Thyroid gland (tissue), 4 donors: ENCODE measurements at regions not wholly inside any gene's neighbourhood (a gene's known extent, or its start where the extent isn't known, plus 50 kb on each side); places are given as distances from the start of the nearest gene placed in this dataset.

Experiments
- DNase-seq, 2 donors: peaks; one replicate each; pipeline ENCODE4 v3.0.0-alpha.2; 2019
- H3K27ac ChIP-seq, 3 donors: fragments of 200-600 bp; sonication (generic); 1 replicate in 2 of 3; 2 replicates in 1 of 3; pipeline ENCODE4 v1.5.1; 2016 to 2019; ENCODE audit warnings: mild to moderate bottlenecking in 1 of 3, moderate library complexity in 1 of 3
- H3K27me3 ChIP-seq: fragments of 200-600 bp; sonication (generic); one replicate; pipeline ENCODE4 v1.5.1; 2019
- H3K36me3 ChIP-seq, 2 donors: fragments of 200-600 bp; sonication (generic); one replicate each; pipeline ENCODE4 v1.5.1; 2016 to 2019
- H3K4me1 ChIP-seq, 2 donors: fragments of 200-600 bp; sonication (generic); one replicate each; pipeline ENCODE4 v1.5.1; 2017 to 2019
- H3K4me3 ChIP-seq, 3 donors: fragments of 200-600 bp; sonication (generic); replicated peaks in 1 of 3; 1 replicate in 2 of 3; 2 replicates in 1 of 3; pipeline ENCODE4 v1.5.1; 2016; ENCODE audit warnings: mild to moderate bottlenecking in 1 of 3
- H3K9me3 ChIP-seq: fragments of 200-600 bp; sonication (generic); one replicate; pipeline ENCODE4 v1.5.1; 2017
- POLR2A ChIP-seq, 2 donors: fragments of 450-650 bp; IDR thresholded peaks; one replicate each; pipeline ENCODE4 v1.6.1; 2017; ENCODE audit warnings: antibody characterized with exemption in 2 of 2, mild to moderate bottlenecking in 2 of 2, moderate library complexity in 1 of 2
- WGBS, 2 donors: methylation state at CpG; one replicate each; pipeline ENCODE4 v1.1.5; 2017; 5-methylcytosine and 5-hydroxymethylcytosine counted together
- intact Hi-C: fragments of 100-400 bp; cut with DNase I; formaldehyde crosslinking; loops from one replicate; pipeline ENCODE4 v1.15.1; 2023
- TF ChIP-seq, protein P1 (sequence below), 6 experiments: fragments of 200-600 bp in 3 of 6; fragments of 450-650 bp in 3 of 6; sonication (generic) in 3 of 6; IDR thresholded peaks; one replicate each; pipeline ENCODE4 v1.5.1; 2016 to 2019; ENCODE audit warnings: antibody characterized with exemption in 6 of 6, mild to moderate bottlenecking in 2 of 6, inconsistent platforms in 1 of 6, moderate library complexity in 1 of 6

DNA sequence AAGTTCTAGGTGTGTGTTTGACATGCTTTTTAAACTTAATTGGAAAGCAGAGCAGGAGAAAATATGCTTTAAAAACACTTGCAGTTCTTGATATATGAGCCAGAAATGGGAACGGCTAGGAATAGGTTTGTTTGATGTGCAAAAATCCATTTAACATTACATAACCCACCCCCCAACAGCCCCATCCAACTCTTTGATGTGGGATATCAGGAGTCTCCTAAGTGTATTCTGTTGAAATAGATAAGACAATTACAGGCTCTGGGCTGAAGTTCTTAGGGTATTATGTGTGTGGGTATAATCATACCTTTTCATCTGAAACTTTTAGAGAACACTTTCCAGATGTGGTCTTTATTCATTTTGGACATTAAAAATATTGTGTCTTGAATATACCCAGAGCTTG, 240.4 kb upstream of the CSNK1A1L start:
- DNase-seq: no peak
- intact Hi-C loops: no loop called here
- no peaks in the 10 kb centered on the region for H3K27me3 ChIP-seq
- H3K9me3 ChIP-seq: no peaks in the 10 kb centered on the region
- H3K4me1 ChIP-seq: no peaks in the 10 kb centered on the region
- no peak overlapping the region for H3K27ac ChIP-seq
- WGBS, 2 donors: 44 to 51% methylated on average over 1 of the region's 1 CpG
- no peak for TF ChIP-seq POLR2A (IDR thresholded peaks at IDR 0.05)
- TF ChIP-seq, protein P1, sequence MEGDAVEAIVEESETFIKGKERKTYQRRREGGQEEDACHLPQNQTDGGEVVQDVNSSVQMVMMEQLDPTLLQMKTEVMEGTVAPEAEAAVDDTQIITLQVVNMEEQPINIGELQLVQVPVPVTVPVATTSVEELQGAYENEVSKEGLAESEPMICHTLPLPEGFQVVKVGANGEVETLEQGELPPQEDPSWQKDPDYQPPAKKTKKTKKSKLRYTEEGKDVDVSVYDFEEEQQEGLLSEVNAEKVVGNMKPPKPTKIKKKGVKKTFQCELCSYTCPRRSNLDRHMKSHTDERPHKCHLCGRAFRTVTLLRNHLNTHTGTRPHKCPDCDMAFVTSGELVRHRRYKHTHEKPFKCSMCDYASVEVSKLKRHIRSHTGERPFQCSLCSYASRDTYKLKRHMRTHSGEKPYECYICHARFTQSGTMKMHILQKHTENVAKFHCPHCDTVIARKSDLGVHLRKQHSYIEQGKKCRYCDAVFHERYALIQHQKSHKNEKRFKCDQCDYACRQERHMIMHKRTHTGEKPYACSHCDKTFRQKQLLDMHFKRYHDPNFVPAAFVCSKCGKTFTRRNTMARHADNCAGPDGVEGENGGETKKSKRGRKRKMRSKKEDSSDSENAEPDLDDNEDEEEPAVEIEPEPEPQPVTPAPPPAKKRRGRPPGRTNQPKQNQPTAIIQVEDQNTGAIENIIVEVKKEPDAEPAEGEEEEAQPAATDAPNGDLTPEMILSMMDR (IDR thresholded peaks at IDR 0.05): no peak
- no peaks in the 10 kb centered on the region for H3K36me3 ChIP-seq
- H3K4me3 ChIP-seq: no peak overlapping the region

DNA sequence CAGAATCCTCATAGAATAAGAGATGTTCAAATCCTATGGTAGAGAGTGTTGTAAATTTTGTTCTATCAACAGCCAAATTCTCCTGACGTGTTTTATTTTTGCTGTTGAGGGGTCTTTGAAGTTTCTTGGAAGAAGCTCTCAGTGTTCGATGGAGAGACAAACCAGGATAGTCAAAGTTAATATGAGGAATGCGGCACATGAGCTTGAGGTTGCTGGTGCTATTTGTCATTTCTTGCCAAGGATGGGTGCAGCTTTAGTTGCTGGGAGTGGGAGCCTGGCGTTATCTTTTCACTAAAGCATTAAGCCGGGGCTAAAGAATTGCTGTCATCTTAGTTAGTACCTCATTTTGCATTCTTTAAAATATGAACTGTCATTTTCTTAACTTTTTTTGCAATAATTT, 239.9 kb upstream of the CSNK1A1L start:
- H3K4me3 ChIP-seq: no peak overlapping the region
- WGBS, 2 donors: 90% methylated on average over 5 of the region's 5 CpGs
- DNase-seq: no peak
- H3K4me1 ChIP-seq: no peaks in the 10 kb centered on the region
- H3K36me3 ChIP-seq: no peaks in the 10 kb centered on the region
- H3K27me3 ChIP-seq: no peaks in the 10 kb centered on the region
- TF ChIP-seq, protein P1 (IDR thresholded peaks at IDR 0.05): no peak
- no peak for TF ChIP-seq POLR2A (IDR thresholded peaks at IDR 0.05)
- H3K27ac ChIP-seq: no peak overlapping the region
- intact Hi-C loops: no loop called here
- no peaks in the 10 kb centered on the region for H3K9me3 ChIP-seq

DNA sequence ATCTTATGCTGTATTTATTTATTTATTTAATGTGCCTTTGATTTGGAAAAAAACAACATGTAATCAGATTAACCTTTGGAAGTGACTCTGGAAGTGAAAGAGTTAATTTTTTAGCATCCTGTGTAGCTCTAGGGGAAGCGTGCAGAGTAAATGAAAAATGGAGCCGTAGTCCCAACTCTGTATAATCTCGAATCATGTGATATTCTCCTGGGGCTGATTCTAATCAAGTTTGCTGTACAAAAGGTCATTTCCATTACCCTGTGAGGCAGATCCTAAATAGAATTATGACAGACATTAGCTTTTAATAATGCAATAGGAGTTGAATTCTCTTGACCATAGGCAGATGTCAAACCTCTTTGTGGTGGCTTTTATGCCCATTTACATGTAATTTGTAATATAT, 238.6 kb upstream of the CSNK1A1L start:
- no peaks in the 10 kb centered on the region for H3K36me3 ChIP-seq
- intact Hi-C loops: no loop called here
- H3K9me3 ChIP-seq: no peaks in the 10 kb centered on the region
- no peaks in the 10 kb centered on the region for H3K4me1 ChIP-seq
- H3K27ac ChIP-seq: no peak overlapping the region
- TF ChIP-seq, protein P1 (IDR thresholded peaks at IDR 0.05): no peak
- TF ChIP-seq POLR2A (IDR thresholded peaks at IDR 0.05): no peak
- H3K4me3 ChIP-seq: no peak overlapping the region
- H3K27me3 ChIP-seq: no peaks in the 10 kb centered on the region
- WGBS, 2 donors: 25 to 31% methylated on average over 3 of the region's 3 CpGs
- no peak for DNase-seq

DNA sequence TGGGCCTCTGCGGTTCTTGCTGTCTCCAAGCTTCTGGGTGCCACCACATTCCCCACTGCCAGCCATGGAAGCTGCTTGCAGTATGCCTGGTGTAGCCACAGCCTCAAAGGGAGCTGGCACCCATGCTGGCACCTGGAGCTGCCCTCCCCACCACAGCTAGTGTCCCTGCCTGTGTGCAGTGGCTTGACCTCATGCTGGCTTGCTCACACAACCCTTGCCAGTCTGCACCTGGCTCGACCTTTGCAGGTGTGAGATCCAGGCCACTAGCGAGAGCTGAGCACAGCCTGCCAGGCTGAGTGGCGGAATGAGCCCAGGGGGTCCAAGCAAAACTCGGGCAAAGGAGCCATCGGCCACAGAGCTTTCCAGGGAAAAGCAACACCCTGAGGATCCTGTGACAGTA, 236.7 kb upstream of the CSNK1A1L start:
- 89 to 97% methylated on average over 5 to 6 of the region's 6 CpGs for WGBS, 2 donors
- intact Hi-C loops: no loop called here
- DNase-seq: no peak
- H3K9me3 ChIP-seq: no peaks in the 10 kb centered on the region
- H3K27me3 ChIP-seq: no peaks in the 10 kb centered on the region
- TF ChIP-seq POLR2A (IDR thresholded peaks at IDR 0.05): no peak
- TF ChIP-seq, protein P1 (IDR thresholded peaks at IDR 0.05): no peak
- no peak overlapping the region for H3K27ac ChIP-seq
- H3K4me1 ChIP-seq: no peaks in the 10 kb centered on the region
- no peak overlapping the region for H3K4me3 ChIP-seq
- no peaks in the 10 kb centered on the region for H3K36me3 ChIP-seq

DNA sequence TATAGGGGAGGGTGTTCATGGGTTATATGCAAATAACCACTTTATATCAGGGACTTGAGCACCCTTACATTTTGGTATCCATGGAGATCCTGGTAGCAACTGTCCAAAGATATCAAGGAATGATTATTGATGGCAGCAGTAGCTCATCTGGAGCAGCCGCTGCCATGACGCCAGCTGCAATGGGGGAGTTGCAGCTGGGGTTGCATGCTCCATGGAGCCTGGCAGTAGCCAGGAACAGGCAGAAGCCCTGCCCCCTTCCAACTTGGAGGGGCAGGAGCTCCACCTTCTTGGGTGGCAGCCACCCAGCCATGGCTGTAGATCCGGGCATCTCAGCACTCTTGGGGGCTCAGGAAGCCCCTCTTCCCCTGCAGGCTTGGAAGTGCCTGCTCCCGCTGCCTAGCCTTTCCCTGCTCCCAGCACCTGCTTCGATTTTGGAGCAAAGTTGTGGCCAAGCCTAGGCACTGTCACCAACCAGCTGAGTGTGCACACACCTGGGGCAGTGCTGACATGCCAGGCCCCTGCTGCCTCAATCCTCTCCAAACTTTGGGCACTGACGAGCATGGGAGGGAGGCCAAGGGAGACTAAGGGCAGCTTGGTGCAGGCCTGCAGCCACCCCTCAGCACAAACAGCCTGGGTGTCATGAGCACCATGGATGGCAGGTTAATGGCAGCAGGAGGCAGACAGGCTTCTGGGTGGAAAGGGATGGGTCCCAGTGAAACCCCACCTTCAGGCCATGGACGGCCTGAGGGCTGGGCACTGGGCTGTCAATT, 235.6 kb upstream of the CSNK1A1L start:
- WGBS, 2 donors: 69 to 80% methylated on average over 5 to 7 of the region's 7 CpGs
- Histone ChIP-seq H3K27me3 (no peaks in the 10 kb centered on the region), H3K4me3 (no peak overlapping the region), H3K27ac (no peak overlapping the region), H3K4me1 (no peaks in the 10 kb centered on the region), H3K9me3 (no peaks in the 10 kb centered on the region), H3K36me3 (no peaks in the 10 kb centered on the region)
- TF ChIP-seq POLR2A (IDR thresholded peaks at IDR 0.05): no peak
- TF ChIP-seq, protein P1 (IDR thresholded peaks at IDR 0.05): no peak
- DNase-seq: no peak
- intact Hi-C loops: no loop called here
